HepG2 (cell line): ENCODE measurements at regions not wholly inside any gene's neighbourhood (a gene's known extent, or its start where the extent isn't known, plus 50 kb on each side); places are given as distances from the start of the nearest gene placed in this dataset.

Experiments
- ZBTB8A ChIP-seq: sonication (generic); formaldehyde crosslinking; IDR thresholded peaks from 2 replicates; pipeline ENCODE4 v1.4.0; 2020; ENCODE audit warnings: mild to moderate bottlenecking, low read depth, missing genetic modification reagents, borderline replicate concordance
- TF ChIP-seq, protein P1 (sequence below): sonication (generic); formaldehyde crosslinking; IDR thresholded peaks from one replicate; pipeline ENCODE4 v1.5.1; 2020; ENCODE audit warnings: mild to moderate bottlenecking, missing genetic modification reagents; ENCODE audit errors: not compliant biosample characterization
- TF ChIP-seq, protein P2 (sequence below): sonication (generic); formaldehyde crosslinking; IDR thresholded peaks from 2 replicates; pipeline ENCODE4 v1.4.0; 2020; ENCODE audit warnings: missing genetic modification reagents, borderline replicate concordance

DNA sequence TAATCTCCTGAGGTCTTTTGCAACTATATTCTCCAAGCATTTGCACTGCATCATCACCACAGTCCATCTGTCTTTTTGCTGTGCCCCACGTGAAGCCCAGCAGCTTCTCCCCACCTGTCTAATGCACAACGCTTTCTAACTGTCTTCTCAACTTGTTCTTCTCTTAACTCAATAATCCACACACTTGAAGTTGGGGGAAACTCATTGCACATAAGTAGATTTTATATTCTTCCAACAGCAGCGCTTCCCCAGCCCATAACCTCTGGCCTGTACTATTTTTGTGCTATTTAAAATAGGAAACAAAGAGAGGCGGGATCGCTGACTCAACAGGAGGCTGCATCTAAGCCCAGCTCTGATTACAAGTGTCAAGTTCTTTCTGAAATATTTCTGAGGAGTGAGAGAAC, 226.7 kb downstream of the GXYLT1 start (continued):
- TF ChIP-seq, protein P1, sequence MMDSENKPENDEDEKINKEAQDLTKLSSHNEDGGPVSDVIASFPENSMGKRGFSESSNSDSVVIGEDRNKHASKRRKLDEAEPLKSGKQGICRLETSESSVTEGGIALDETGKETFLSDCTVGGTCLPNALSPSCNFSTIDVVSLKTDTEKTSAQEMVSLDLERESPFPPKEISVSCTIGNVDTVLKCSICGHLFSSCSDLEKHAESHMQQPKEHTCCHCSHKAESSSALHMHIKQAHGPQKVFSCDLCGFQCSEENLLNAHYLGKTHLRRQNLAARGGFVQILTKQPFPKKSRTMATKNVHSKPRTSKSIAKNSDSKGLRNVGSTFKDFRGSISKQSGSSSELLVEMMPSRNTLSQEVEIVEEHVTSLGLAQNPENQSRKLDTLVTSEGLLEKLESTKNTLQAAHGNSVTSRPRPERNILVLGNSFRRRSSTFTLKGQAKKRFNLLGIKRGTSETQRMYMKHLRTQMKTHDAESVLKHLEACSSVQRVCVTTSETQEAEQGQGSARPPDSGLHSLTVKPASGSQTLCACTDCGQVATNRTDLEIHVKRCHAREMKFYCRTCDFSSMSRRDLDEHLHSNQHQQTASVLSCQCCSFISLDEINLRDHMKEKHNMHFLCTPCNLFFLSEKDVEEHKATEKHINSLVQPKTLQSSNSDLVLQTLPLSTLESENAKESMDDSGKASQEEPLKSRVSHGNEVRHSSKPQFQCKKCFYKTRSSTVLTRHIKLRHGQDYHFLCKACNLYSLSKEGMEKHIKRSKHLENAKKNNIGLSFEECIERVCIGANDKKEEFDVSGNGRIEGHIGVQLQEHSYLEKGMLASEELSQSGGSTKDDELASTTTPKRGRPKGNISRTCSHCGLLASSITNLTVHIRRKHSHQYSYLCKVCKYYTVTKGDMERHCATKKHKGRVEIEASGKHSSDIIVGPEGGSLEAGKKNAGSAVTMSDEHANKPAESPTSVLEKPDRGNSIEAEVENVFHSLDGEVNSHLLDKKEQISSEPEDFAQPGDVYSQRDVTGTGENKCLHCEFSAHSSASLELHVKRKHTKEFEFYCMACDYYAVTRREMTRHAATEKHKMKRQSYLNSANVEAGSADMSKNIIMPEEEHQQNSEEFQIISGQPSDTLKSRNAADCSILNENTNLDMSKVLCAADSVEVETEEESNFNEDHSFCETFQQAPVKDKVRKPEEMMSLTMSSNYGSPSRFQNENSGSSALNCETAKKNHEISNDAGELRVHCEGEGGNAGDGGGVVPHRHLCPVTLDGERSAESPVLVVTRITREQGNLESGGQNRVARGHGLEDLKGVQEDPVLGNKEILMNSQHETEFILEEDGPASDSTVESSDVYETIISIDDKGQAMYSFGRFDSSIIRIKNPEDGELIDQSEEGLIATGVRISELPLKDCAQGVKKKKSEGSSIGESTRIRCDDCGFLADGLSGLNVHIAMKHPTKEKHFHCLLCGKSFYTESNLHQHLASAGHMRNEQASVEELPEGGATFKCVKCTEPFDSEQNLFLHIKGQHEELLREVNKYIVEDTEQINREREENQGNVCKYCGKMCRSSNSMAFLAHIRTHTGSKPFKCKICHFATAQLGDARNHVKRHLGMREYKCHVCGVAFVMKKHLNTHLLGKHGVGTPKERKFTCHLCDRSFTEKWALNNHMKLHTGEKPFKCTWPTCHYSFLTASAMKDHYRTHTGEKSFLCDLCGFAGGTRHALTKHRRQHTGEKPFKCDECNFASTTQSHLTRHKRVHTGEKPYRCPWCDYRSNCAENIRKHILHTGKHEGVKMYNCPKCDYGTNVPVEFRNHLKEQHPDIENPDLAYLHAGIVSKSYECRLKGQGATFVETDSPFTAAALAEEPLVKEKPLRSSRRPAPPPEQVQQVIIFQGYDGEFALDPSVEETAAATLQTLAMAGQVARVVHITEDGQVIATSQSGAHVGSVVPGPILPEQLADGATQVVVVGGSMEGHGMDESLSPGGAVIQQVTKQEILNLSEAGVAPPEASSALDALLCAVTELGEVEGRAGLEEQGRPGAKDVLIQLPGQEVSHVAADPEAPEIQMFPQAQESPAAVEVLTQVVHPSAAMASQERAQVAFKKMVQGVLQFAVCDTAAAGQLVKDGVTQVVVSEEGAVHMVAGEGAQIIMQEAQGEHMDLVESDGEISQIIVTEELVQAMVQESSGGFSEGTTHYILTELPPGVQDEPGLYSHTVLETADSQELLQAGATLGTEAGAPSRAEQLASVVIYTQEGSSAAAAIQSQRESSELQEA (CRISPR knock-in tag): no peak
- TF ChIP-seq, protein P2, sequence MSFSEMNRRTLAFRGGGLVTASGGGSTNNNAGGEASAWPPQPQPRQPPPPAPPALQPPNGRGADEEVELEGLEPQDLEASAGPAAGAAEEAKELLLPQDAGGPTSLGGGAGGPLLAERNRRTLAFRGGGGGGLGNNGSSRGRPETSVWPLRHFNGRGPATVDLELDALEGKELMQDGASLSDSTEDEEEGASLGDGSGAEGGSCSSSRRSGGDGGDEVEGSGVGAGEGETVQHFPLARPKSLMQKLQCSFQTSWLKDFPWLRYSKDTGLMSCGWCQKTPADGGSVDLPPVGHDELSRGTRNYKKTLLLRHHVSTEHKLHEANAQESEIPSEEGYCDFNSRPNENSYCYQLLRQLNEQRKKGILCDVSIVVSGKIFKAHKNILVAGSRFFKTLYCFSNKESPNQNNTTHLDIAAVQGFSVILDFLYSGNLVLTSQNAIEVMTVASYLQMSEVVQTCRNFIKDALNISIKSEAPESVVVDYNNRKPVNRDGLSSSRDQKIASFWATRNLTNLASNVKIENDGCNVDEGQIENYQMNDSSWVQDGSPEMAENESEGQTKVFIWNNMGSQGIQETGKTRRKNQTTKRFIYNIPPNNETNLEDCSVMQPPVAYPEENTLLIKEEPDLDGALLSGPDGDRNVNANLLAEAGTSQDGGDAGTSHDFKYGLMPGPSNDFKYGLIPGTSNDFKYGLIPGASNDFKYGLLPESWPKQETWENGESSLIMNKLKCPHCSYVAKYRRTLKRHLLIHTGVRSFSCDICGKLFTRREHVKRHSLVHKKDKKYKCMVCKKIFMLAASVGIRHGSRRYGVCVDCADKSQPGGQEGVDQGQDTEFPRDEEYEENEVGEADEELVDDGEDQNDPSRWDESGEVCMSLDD (CRISPR knock-in tag): no peak
- TF ChIP-seq ZBTB8A (CRISPR knock-in tag): no peak
